Breast epithelium (tissue), 4 donors: ENCODE measurements at regions not wholly inside any gene's neighbourhood (a gene's known extent, or its start where the extent isn't known, plus 50 kb on each side); places are given as distances from the start of the nearest gene placed in this dataset.

Experiments used
- DNase-seq, 2 donors: peaks; one replicate each; pipeline ENCODE4 v3.0.0-alpha.2; 2019; ENCODE audit warnings: low spot score in 2 of 2
- H3K27ac ChIP-seq, 2 donors: fragments of 200-600 bp; sonication (generic) in 1 of 2; one replicate each; pipeline ENCODE4 v1.5.1; 2016 to 2019; ENCODE audit warnings: mild to moderate bottlenecking in 1 of 2
- H3K27me3 ChIP-seq, 2 donors: fragments of 200-600 bp; sonication (generic) in 1 of 2; one replicate each; pipeline versions ENCODE4 v1.5.1 to v1.6.0; 2017 to 2019; ENCODE audit warnings: control low read depth in 1 of 2, mild to moderate bottlenecking in 1 of 2
- H3K36me3 ChIP-seq: fragments of 200-600 bp; one replicate; pipeline ENCODE4 v1.5.1; 2019
- H3K4me1 ChIP-seq, 2 donors: fragments of 200-600 bp; sonication (generic); one replicate each; pipeline ENCODE4 v1.5.1; 2016 to 2019; ENCODE audit warnings: control low read depth in 1 of 2
- H3K4me3 ChIP-seq, 3 donors: fragments of 200-600 bp; sonication (generic); 1 replicate in 2 of 3; 2 replicates in 1 of 3; pipeline ENCODE4 v1.5.1; 2016 to 2019; ENCODE audit warnings: mild to moderate bottlenecking in 3 of 3, moderate library complexity in 2 of 3
- H3K9me3 ChIP-seq, 2 donors: fragments of 200-600 bp; sonication (generic) in 1 of 2; one replicate each; pipeline ENCODE4 v1.5.1; 2016 to 2019; ENCODE audit warnings: control low read depth in 1 of 2
- POLR2A ChIP-seq: fragments of 450-650 bp; IDR thresholded peaks from one replicate; pipeline ENCODE4 v1.6.1; 2016; ENCODE audit warnings: antibody characterized with exemption, mild to moderate bottlenecking, moderate library complexity
- POLR2AphosphoS5 ChIP-seq, 3 donors: sonication (generic); formaldehyde crosslinking; IDR thresholded peaks; one replicate each; pipeline ENCODE4 v1.6.1; 2017; ENCODE audit warnings: antibody characterized with exemption in 3 of 3
- intact Hi-C: fragments of 100-400 bp; cut with DNase I; formaldehyde crosslinking; loops from one replicate; pipeline ENCODE4 v1.15.1; 2023; ENCODE audit warnings: low total_unique reads
- TF ChIP-seq, protein P1 (sequence below), 3 donors: fragments of 450-650 bp; IDR thresholded peaks; one replicate each; pipeline ENCODE4 v1.5.1; 2016 to 2017; ENCODE audit warnings: antibody characterized with exemption in 3 of 3, mild to moderate bottlenecking in 3 of 3, moderate library complexity in 3 of 3

DNA sequence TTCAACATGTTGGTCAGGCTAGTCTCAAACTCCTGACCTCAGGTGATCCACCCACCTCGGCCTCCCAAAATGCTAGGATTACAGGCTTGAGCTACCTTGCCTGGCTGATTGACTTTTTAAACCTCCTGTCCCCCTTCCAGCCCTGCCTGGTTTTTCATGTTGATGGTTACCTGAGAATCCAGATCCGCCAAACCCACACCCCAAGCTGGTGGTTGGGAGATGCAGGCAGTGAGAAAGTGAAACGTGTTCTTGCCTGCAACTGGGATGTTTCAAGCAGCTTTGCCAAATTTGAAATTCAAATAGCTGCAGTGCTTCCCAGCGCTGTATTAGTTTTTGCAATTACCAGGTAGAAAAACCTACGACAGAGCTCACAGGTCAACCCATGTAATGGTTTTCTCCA lies 238.3 kb upstream of the PWP1 start:
- H3K36me3 ChIP-seq: no peaks in the 10 kb centered on the region
- DNase-seq: peak in 1 of 2 donors; percentile 40
- H3K4me1 ChIP-seq: no peaks in the 10 kb centered on the region
- intact Hi-C loops: loop anchor here (5.0 kb wide), 1 partner anchor 685 kb away; no protein-coding TSS in a partner anchor
- TF ChIP-seq, protein P1, sequence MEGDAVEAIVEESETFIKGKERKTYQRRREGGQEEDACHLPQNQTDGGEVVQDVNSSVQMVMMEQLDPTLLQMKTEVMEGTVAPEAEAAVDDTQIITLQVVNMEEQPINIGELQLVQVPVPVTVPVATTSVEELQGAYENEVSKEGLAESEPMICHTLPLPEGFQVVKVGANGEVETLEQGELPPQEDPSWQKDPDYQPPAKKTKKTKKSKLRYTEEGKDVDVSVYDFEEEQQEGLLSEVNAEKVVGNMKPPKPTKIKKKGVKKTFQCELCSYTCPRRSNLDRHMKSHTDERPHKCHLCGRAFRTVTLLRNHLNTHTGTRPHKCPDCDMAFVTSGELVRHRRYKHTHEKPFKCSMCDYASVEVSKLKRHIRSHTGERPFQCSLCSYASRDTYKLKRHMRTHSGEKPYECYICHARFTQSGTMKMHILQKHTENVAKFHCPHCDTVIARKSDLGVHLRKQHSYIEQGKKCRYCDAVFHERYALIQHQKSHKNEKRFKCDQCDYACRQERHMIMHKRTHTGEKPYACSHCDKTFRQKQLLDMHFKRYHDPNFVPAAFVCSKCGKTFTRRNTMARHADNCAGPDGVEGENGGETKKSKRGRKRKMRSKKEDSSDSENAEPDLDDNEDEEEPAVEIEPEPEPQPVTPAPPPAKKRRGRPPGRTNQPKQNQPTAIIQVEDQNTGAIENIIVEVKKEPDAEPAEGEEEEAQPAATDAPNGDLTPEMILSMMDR (IDR thresholded peaks at IDR 0.05): no peak
- TF ChIP-seq POLR2AphosphoS5 (IDR thresholded peaks at IDR 0.05): no peak
- no peak for TF ChIP-seq POLR2A
- H3K4me3 ChIP-seq: no peak overlapping the region
- H3K9me3 ChIP-seq: no peaks in the 10 kb centered on the region
- no peak overlapping the region for H3K27ac ChIP-seq
- no peaks in the 10 kb centered on the region for H3K27me3 ChIP-seq

DNA sequence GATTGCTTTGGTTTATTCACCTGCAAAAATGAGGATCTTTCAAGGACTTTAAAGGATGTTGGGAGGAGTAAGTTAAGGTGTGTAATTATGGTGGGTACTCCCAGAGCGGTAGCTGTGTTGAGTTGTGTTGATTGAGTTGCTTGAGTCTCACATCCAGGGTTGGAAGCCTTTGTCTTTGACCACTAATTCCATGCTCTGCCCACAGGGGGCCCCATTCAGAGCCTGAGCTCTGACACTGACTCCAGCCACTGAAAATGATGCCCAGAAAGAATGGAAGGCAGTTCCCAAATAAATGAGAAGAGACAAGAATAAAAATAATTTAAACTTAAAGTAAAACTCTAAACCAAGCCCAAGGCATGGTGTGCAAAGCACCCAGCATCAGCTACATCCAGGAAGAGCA lies 237.4 kb upstream of the PWP1 start:
- Histone ChIP-seq H3K36me3 (no peaks in the 10 kb centered on the region), H3K4me3 (no peak overlapping the region), H3K27ac (no peak overlapping the region), H3K27me3 (no peaks in the 10 kb centered on the region), H3K9me3 (no peaks in the 10 kb centered on the region), H3K4me1 (no peaks in the 10 kb centered on the region)
- intact Hi-C loops: loop anchor here (5.0 kb wide), 1 partner anchor 684 kb away; no protein-coding TSS in a partner anchor
- DNase-seq: no peak
- TF ChIP-seq, protein P1 (IDR thresholded peaks at IDR 0.05): no peak
- no peak for TF ChIP-seq POLR2AphosphoS5 (IDR thresholded peaks at IDR 0.05)
- TF ChIP-seq POLR2A: no peak

DNA sequence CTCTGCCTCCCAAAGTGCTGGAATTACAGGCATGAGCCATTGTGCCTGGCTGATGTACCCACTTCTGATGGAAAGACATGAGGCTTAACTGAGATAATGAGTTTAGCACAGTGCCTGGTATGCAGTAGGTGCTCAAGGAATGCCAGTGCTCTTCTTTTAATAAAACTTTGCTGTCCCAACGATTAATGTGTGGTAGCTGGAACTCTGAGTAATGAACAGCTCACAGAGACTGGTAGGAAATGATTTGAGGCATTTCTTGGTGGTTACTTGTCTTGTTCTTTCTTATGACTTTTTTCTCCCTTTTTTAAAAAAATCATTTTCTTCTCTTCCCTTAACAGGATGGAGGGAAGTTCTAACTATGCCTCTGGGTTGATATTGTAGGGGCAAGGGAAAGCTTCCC lies 235.7 kb upstream of the PWP1 start:
- Histone ChIP-seq H3K4me3 (no peak overlapping the region), H3K36me3 (no peaks in the 10 kb centered on the region), H3K27ac (no peak overlapping the region), H3K4me1 (no peaks in the 10 kb centered on the region), H3K27me3 (no peaks in the 10 kb centered on the region), H3K9me3 (no peaks in the 10 kb centered on the region)
- intact Hi-C loops: loop anchor here (5.0 kb wide), 1 partner anchor 682 kb away; no protein-coding TSS in a partner anchor
- TF ChIP-seq, protein P1 (IDR thresholded peaks at IDR 0.05): no peak
- TF ChIP-seq POLR2AphosphoS5 (IDR thresholded peaks at IDR 0.05): no peak
- no peak for TF ChIP-seq POLR2A
- DNase-seq: no peak

DNA sequence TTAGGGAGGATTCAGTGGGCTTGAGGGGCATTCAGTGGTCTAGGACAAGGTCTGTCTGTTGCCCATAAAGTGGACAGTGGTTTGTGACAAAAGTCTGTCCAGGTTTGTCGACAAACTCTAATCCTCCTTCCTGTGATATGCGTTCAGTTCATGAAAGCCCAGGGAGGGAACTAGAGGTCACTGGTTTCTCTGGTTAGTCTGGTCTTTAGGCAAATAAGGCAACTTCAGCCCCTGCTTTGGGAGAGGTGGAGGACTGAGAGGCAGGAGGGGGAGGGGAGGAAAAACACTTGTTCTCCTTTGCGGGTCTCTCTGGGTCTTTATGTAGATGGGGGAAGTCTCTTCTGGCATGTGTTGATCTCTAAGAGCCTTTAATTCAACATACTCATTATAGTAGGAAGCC lies 235.1 kb upstream of the PWP1 start:
- Histone ChIP-seq H3K9me3 (no peaks in the 10 kb centered on the region), H3K36me3 (no peaks in the 10 kb centered on the region), H3K27ac (no peak overlapping the region), H3K27me3 (no peaks in the 10 kb centered on the region), H3K4me3 (no peak overlapping the region), H3K4me1 (no peaks in the 10 kb centered on the region)
- intact Hi-C loops: no loop called here
- DNase-seq: no peak
- TF ChIP-seq POLR2AphosphoS5 (IDR thresholded peaks at IDR 0.05) (no peak), POLR2A (no peak)
- TF ChIP-seq, protein P1 (IDR thresholded peaks at IDR 0.05): no peak

DNA sequence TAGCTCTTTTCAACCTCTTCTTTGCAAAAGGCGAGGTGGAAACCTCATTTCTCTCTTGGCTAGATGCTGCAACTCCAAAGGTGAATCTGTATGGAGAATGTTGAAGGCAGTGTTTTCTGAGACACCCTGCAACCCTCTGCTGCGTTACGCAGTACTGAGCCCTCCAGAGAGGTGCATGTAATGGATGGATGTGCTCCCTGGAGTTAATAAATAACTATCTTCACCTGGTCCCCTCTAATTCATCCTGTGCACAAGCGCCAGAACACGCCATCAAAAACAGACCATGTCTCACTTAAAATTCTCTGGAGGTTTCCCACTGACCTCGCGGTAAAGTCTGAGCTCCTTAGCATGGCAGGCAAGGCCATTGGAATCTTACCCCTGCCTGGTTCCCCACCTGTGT lies 234.4 kb upstream of the PWP1 start:
- Histone ChIP-seq H3K4me1 (no peaks in the 10 kb centered on the region), H3K27me3 (no peaks in the 10 kb centered on the region), H3K4me3 (no peak overlapping the region), H3K9me3 (no peaks in the 10 kb centered on the region), H3K27ac (no peak overlapping the region), H3K36me3 (no peaks in the 10 kb centered on the region)
- TF ChIP-seq, protein P1 (IDR thresholded peaks at IDR 0.05): no peak
- TF ChIP-seq POLR2A (no peak), POLR2AphosphoS5 (IDR thresholded peaks at IDR 0.05) (no peak)
- intact Hi-C loops: no loop called here
- DNase-seq: no peak
